ENCODE measurements at regions not wholly inside any gene's neighbourhood (a gene's known extent, or its start where the extent isn't known, plus 50 kb on each side); places are given as distances from the start of the nearest gene placed in this dataset.

- TF ChIP-seq CTCF (conservative IDR thresholded peaks at IDR 0.05; ENCODE audit: low read length) (no peak), EZH2phosphoT487 (IDR thresholded peaks at IDR 0.05; ENCODE audit: borderline replicate concordance, low read depth, low read length) (no peak)
Observed at GRCh38 chr5:174411479-174411819, 312.9 kb upstream of the MSX2 start.

All from OCI-LY7 (cell line).